Fibroblast of skin of back (primary cell): ENCODE measurements at regions not wholly inside any gene's neighbourhood (a gene's known extent, or its start where the extent isn't known, plus 50 kb on each side); places are given as distances from the start of the nearest gene placed in this dataset.

Source experiments
- DNase-seq: peaks from one replicate; pipeline ENCODE4 v3.0.0-alpha.2; 2013

DNA sequence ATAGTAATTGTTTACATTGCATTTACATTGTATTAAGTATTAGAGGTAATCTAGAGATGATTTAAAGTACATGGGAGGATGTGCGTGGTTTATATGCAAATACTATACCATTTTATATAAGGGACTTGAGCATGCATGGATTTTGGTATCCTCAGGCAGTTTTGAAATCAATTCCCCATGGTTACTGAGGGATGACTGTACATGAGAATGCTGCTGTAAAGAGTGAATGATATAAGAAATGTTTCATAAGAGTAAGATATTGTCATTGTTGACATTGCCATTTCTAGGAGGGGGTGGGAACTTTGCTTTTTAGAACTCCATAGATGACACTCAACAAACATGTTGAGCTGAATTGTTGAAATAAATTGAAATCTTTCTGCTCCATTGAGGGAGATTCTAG, 185.0 kb downstream of the SEMA6A start:
- no peak for DNase-seq

DNA sequence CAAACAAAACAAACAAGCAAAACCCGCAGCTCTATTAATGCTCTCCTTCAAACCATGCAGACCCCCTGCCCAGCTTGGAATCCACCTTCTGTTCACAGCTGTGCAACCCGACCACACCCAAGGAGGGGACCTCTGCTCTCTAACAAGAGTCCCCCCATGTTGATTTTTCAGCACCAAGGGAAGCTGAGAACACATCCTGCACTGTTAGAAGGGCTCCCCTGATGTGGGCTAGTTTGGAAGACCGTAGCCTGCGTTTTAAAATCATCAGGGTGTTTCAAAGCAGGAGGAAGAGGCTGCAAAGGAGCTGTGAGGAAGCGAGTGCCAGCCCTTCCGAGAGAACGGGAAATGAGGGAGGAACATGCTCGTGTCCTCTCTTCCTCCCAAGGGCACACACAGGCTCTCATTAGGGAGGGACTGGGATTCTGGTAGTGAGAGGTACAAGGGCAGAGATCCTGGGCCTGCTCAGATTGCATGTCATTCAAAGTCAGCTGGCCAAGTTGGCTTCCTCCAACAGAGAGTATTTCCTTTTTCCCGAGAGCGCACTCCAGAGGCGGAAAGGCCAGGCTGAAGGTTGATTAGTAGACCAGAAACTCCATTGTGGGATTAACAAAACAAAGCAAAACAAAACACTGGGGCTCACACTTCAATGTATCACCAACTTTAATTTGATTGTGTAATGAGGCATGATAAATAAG, 185.9 kb downstream of the SEMA6A start:
- DNase-seq, result no peak

DNA sequence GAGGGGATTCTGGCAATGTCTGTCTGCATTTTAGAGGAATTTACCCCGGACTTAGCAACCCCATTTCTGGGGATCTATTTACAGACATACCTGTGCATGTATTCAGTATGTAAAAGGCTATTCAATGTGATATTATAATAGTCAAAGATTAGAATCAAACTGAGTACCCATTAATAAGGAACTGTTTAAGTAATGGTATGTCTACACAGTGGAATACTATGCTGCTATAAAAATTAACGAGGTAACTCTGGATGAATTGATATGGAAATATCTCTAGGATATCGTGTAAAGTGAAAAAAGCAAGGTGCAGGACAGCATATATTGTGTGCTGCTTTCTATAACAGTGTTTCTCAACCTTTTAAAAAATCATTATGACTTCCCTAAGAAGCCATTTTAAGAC, 186.9 kb downstream of the SEMA6A start:
- no peak for DNase-seq

DNA sequence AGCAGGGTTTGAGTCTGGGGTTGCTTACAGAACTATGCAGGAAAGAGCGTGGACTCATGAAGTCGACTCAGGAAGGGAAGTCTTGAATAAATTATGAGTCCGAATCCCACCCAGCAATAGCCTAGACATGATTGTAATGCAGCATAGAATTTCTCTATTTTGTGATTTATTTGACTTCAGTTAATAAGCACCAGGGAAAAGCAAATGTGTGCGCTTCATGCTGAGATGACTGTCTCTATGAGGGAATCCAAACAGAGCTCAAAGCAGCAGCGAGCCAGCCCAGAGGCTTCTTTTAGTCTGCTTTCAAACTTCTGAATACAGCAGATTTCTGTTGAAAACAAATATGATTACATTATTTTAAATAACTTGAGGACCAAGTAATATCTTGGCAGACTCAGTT, 188.0 kb downstream of the SEMA6A start:
- DNase-seq, result no peak

DNA sequence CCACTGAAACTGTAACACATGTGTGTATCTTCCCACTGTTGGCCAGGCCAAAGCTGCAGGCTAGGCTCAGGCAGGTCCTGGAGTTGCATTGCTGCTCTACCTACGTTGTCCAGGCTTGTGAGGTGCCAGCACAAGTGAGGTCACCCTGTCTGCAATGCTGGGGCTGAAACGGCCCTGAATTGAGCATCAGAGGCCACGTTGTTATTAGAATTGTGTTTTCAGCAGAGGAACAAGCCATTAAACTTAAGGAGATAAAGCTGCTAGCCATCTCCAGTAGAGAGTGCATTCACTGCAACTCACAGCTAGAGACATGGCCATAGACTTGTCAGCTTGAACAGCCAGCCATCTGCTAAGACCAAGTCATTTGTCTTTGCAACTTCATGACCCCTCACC, 191.8 kb downstream of the SEMA6A start:
- no peak for DNase-seq

DNA sequence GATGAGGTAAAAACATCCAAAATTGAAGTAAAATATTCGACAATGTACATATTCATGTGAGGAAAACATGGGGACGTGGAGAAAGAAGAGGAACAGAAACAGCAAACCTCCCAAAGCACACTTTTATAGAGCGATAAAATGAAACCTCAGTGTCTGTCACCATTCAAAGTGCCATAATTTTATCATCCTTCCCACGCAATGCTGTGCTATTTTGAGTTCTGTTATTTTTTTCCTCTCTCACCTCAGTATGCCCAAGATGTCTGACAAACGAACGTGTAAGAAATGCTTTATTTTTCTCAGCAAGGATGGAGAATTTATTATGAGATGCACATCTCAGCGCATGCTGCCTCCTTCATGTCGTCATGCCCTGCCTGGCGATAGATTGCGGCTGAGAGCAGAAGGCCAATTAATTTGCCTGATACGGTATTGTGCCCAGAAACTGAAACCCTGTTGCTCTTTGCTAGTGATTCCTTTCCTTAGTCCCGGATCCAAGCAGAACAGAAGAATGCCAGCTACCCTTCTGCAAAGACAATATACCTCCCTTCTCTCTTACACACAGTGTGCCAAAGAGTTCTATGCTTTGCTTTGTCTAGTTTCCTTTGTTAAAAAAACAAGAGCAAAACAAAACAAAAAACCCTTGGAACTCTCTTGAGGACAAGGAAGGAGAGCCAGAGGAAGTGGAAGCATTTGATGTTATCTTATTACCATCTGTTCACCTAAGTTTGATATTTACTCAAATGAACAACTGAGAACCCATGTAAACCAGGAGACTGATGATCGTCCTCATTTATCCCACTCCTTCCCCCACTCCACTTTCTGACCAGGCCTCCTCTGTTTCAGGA, 192.4 kb downstream of the SEMA6A start:
- no peak for DNase-seq

DNA sequence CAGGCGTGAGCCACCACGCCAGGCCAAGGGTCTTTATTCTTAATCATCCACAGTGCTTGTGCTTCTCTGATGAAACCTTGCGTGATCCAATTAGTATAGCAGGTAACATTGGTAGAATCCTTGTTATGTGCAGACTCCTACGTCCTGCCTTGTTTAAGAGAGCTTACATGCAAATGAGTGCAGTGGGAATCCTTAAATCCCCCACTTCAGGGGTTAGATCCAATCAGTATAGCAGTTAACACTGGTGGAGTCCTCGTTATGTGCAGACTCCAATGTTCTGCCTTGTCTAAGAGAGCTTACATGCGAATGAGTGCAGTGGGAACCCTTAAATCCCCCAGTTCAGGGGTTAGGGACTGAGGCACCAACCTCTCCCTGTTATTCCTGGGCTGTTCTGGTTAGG, 193.4 kb downstream of the SEMA6A start:
- DNase-seq, result no peak

DNA sequence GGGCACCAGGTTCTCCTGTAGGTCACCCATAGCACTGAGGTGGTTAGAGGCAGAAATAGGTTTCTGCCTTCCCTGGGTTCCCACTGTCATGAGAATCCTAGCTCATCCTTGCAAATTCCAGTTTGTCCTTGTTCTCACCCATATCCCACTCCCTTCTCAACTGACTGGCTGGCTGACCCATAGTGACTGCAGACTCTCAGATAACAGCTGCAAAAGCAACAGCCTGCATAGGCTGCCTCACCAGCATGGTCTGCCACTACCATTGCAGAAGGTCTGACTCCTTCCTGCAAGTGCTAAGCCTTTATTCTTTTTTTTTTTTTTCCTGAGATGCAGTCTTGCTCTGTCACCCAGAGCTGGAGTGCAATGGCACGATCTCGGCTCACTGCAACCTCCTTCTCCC, 194.0 kb downstream of the SEMA6A start:
- DNase-seq, result no peak

DNA sequence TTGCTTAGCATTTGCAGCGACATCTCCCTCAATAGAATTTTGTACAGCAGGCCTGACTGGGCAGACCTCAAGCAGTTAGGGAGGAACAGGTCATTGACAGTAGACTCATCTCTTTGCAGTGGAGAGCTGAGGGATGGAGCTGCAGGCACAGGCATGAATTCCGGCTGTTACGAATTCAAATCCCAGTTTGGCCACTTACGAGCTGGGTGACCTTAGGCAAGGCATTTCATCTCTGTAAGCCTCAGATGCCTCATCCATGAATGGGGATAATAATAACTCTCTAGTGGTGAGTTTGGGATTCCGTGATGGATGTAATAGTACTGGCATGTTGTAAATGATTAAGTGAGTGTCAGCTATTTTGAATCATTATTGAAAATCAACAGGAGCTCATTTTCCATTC, 195.3 kb downstream of the SEMA6A start:
- no peak for DNase-seq

DNA sequence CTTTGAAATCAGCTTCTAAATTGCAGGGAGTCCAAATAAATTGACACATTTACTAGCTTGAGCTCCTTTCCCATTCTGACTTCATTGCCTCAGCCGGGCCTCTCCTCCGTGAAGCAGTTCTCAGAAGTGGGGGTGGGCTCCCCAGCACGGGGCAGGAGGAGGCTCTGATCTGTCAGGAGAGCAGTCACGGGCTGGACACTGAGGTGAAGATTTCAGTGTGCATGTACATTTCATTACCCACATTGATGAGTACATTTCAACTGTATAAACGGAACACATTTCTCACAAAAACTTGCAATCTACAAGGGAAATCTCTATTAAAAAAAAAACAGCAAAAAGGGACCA, 195.9 kb downstream of the SEMA6A start:
- no peak for DNase-seq

DNA sequence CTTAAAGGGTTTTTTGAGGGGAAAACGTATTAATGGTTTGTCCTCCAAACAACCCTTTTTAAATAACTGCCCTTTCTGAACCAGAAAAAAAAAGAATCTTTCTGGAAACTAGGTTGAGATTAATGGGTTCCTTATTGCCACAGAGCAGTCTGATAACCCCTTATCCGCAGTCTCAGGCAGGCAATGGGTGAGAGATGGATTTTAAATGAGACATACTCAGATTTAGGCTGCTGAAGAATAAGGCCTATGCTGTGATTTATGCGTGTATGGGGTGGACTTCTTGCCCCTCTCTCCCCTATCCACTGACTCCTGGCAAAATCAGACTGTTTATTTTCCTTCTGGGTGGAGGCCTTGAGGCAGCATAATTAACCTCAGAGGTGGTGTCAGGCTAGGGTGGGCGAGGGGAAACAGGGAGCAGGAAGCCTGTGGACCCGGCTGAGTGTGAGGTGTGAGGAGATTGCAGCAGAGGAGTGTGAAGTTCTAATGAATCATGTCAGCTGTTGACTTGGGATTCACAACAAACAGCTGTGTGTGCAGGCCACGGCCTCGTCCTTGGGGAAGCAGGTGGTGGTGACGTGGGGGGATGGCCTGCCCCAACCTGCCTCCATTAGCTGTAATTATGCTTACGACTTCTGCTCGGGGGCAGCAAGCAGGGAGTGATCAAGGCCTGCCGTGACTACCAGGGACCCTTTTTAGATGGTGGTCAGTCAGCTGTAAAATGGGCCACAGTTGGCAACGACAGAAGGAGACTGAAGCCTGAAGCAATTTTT, 196.4 kb downstream of the SEMA6A start:
- DNase-seq, result no peak

DNA sequence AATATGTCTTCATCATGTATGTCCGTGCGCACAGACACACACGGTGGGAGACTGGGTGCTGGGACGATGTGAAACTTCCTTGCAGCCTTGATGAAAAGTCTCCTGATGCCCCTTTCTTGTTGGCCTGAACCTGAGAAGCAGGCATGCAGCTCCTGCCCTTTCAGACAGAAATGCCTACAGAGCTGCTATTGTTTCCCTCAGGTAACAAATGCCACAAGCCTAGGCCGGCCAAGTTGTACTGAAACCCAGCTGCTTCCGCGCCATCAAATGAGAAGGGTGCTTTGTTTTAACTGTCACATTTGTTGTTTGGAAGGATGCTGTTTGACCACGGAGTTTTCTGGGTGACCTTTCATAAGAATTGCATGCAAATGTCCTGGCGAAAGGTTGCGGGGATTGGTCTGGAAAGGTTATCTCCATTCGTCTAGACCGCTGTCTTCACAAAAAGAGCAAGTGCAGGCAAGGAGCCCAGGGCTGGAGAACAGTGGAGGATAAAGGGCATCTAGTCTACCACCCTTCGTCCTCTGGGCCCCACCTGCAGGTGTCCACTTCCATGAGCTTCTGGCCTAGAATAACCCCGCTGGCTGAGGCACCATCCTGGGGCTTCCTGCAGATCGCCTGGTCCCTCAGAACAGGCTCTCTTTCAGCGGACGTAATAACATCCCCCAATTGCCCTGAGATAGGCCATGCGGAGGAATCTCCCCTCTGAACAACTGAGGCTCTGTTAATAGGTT, 197.2 kb downstream of the SEMA6A start:
- DNase-seq, result no peak

DNA sequence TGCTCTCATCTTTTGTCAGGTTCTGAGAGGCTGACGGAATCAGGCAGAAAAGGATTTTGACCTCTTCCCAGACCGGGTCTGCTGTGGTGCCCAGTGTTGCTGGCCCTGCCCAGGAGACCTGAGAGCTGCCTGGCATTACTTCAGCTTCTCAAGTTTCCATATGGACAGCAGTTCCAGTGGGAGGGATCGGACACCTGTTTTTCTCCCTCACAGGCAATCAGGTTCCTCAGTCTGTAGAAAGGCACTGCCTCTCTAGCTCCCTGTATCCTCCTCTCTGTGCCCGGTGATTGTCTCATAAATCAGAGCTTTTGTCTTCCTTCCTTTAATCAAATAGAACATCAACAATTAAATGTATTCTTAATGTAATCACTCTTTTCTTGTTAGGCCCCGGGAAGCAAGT, 198.7 kb downstream of the SEMA6A start:
- no peak for DNase-seq

DNA sequence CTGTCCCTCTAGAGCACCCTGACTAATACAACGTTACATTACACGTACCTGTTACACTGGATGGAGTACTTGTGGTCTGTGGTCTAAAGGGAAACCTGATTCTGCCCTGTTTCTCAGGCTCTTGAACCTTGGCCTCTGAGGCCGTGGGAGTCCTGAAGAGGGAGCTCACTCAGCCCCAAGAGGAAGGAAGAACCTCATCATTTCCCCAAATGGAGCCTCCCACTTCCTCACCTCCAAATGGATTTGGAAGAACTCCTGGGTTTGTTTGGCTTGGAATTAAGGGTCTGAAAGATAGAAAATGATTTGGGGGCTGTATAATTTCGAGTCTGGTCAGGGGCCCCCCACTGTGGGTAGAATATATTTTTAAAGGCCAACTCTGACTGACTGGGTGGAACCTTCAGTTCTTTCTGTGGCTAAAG, 200.2 kb downstream of the SEMA6A start:
- DNase-seq, result no peak

DNA sequence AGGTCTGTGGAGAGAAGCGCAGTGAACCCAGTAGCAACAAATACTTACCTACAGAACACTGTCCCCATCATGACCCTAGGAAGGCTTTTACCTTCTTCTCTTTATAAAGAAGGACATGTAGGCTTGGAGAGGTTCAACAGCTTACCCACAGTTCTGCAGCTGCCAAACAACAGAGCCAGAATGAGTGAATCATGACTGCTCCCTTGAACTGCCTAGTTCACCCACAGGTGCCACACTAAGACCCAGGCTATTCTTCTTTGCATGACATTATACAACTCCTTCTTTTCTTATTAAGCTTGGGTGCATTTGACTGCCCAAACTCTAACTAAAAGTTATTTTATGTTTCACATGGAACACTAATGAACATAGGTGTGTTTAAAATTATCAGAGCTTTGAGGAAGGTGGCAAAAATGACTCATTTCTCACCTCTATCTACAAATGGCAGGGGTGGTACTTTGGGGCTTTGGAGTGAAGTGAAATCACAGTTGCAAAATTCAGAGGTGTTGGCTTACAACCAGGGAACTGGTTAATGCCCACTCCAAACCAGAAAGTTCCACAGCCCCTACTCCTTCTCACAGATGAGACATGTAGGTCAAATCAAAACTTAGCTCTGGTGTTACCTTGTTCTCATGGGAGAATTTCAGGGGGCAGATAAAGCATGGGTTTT, 201.6 kb downstream of the SEMA6A start:
- no peak for DNase-seq

DNA sequence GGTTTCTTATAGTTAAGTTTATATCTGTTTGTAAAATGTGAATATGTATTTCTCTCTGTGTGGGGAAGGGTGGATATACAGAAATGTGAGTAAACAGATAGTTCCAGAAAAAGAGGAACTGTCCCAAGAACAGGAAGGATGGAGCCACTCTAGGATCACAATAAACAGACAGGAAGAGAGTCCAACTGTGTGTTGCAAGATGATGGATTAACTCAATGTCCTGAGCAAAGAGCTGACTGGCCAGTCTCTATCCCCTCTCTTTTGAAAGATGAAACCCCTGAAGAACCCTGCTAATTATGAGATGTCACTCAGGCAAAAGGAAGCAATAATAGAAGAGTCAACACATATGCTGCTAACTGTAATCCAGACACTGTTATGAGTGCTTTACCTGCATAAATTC, 202.7 kb downstream of the SEMA6A start:
- DNase-seq, result no peak

DNA sequence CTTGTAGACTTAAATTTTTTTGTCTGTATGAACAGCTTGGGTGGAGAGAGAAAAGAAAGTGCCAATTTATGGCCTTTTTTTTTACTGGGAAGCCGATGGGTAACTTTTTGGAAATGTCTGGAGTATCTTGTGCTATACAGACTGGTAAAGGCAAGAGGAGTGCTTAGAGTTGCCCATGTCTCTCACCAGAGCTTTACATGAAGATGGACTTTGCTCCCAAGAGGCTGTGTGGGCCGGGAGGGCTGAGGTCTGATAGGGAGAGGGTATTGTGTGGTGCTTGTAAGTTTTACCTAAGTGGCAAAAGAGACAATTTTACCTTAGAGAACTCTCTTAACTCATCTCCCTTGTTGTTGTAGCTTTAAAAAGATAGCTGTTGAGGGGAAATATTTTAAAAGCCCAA, 203.2 kb downstream of the SEMA6A start:
- DNase-seq, result no peak

DNA sequence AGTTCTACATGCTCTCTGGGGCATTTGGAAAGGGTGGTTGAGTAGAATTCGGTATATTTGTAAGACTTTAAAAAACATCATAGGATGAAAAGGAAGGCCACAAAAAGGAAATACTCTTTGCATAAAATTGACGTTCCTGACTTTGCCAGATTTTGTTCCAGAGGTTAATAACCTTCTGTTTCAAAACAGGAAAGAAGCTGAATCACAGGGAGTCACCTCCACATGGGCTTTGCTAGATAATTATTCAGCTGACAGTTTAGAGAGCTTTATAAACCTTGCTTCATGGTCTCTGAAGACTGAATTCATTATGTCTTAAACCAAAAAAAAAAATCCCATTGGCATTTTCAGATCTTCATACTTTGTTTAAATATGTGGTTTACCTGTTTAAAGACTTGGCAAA, 203.7 kb downstream of the SEMA6A start:
- no peak for DNase-seq

DNA sequence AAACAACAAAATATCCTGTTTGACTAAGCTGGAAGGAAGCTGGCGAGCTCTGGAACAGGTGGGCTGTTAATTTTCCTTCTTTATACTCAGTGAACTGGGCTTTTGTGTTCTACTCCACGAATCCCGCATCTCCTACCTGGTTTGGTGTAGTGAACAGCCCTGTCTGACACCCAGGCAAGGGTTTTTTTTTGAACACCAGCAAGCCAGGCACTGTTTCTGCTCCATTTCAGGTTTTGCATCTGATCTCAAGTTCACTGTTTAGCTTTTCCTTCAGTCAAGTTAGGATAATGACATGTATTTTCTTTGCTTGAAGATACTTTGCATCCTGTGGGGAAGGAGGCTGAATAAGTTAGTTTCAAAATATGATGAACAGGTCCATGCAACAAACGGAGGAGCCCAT, 204.5 kb downstream of the SEMA6A start:
- no peak for DNase-seq

DNA sequence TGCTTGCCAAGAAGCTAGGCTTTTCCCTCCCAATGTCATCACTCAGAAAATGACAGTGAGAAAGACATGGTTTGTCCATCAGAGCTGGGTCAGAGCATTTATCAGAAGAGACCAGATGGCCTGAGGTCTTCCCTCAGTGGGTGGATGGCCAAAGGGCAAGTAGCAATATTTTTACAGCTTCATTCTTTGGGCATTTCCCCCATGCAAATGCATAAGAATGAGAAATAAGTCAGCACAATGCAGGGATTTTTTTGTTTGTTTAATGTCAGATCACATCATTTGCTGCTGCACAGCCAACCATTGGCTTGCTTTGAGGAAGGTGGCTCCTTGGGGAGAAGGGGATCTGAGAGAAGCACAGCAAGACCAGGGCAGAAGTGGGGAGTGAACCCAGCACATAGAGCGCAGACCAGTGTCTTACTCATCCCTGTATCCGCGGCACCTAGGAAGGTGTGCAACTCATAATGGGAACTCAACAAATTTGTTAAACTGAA, 209.6 kb downstream of the SEMA6A start:
- DNase-seq, result no peak

DNA sequence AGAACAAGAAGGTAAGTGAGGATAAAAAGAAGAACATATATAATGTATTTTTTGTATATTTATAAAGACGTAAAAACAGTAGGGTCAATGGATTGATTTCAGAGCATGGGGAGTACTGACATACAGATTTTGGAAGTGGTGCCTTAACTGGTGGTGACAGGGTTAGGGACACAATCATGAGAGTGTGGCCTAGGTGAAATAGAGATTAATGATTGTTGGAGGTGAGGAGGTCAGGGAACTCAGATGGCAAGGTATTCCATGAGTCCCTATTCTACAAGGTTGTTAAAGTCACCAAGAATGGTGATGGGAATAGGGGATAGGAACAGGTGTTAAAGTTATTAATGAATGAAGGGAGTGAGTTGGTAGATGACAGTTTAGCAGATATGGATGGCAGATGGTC, 210.8 kb downstream of the SEMA6A start:
- no peak for DNase-seq

DNA sequence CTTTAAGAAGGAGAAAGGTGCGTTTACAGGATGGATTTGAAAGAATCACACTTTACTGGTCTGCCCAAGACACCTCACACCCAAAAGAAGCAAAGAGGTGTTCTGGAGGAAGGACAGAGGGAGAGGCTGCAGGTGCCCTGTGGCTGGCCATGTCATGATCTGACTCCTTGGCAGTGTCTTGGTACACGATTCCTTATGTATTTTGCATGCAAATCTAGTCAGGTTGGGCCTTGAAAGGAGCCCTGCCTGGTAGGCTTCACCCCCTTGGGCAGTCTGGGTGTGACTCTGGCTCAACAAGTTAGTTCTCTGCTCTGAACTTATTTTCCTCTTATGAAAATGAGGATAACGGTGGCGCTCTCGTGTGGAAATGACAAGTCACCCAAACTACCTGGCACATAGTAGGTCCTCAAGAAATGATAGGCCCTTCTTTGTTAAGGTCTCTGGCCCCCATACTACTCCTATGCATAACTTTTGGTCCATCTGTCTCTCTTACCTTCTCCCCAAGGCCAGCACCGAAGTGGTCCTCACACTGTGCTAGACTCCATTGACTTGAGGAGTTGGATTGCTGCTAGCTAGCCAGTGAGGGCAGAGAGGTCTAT, 212.5 kb downstream of the SEMA6A start:
- DNase-seq, result no peak
